ENCODE measurements at regions not wholly inside any gene's neighbourhood (a gene's known extent, or its start where the extent isn't known, plus 50 kb on each side); places are given as distances from the start of the nearest gene placed in this dataset.

DNA sequence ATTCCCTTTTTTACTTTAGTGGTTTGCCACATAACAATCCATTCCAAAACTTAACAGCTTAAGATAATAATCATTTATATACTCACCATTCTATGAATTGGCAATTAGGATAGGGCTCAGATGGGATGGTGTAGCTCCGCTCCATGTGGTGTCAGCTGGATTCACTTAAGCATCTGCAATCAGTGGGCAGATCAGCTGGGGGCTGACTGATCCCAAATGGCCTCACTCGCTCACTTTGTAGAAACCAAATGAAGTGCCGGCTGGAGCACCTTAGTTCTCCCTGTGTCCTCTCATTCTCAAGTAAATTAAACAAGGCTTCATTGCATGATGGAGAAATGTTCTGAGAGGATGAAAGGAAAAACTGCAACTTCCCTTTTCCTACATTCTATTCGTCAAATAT lies 161.4 kb downstream of the WT1 start:
- no peak for DNase-seq (ENCODE audit: low read depth in 1 of 2, low spot score in 1 of 2)
- H3K4me3 ChIP-seq (replicated peaks; ENCODE audit: insufficient read depth, low read length) = no peak overlapping the region
- no peak for TF ChIP-seq POLR2AphosphoS5 (IDR thresholded peaks at IDR 0.05; ENCODE audit: low read depth)
- no peak for TF ChIP-seq REST (IDR thresholded peaks at IDR 0.05; ENCODE audit: insufficient replicate concordance, low read depth)
- no peak for TF ChIP-seq CTCF (IDR thresholded peaks at IDR 0.05; ENCODE audit: insufficient read depth, low read length)
- TF ChIP-seq SPI1 (IDR thresholded peaks at IDR 0.05; ENCODE audit: borderline replicate concordance, low read depth) = no peak
- no peak for TF ChIP-seq GABPA (IDR thresholded peaks at IDR 0.05; ENCODE audit: low read depth)
- H3K27me3 ChIP-seq (ENCODE audit: insufficient read depth, poor library complexity, severe bottlenecking) = peaks cover 3% of the 10 kb centered on the region
- no peak overlapping the region for H3K27ac ChIP-seq (replicated peaks)

DNA sequence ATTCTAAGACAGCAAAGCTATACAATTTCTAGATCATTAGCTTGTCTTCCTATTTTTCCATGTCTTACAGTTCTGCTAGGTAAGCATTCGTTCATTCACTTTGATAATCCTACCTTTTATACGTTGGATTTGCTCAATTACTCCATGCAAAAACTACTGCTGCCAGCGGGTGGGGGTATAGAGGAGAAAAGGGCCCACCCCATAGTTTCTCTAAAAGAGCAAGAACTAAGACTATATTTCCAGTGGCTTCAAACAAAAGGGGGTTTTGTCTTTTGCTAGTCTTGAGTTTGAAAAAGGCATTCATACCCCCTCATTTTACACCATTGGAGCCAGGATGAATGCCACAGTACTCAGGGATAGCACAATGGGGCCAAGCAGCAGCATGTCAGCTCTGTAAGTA lies 155.7 kb downstream of the WT1 start:
- H3K27ac ChIP-seq (replicated peaks) = no peak overlapping the region

DNA sequence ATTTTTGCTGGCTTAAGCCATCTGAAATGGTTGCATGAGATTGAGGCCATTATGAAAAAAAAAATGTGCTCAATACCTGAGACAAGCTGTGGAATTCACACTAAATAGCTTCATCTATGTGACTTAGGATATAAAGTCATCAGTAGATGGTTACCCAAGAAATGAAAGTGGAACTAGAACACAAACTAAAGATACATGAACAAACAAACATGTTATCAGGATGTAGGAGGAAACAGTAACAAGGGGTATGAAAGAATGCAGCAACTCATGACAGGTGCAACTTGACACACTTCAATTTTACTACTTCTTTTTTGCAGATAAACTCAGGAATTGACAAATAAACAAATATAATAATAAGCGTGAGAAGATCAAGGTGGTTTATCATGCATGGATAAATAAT lies 155.0 kb downstream of the WT1 start:
- H3K27ac ChIP-seq (replicated peaks) = no peak overlapping the region
- H3K4me3 ChIP-seq (replicated peaks; ENCODE audit: insufficient read depth, low read length) = no peak overlapping the region
- TF ChIP-seq SPI1 (IDR thresholded peaks at IDR 0.05; ENCODE audit: borderline replicate concordance, low read depth) (no peak), CTCF (IDR thresholded peaks at IDR 0.05; ENCODE audit: insufficient read depth, low read length) (no peak), GABPA (IDR thresholded peaks at IDR 0.05; ENCODE audit: low read depth) (no peak), POLR2AphosphoS5 (IDR thresholded peaks at IDR 0.05; ENCODE audit: low read depth) (no peak), REST (IDR thresholded peaks at IDR 0.05; ENCODE audit: insufficient replicate concordance, low read depth) (no peak)
- DNase-seq (ENCODE audit: low read depth in 1 of 2, low spot score in 1 of 2) = no peak
- H3K27me3 ChIP-seq (ENCODE audit: insufficient read depth, poor library complexity, severe bottlenecking) = peaks cover 3% of the 10 kb centered on the region

More for the DNA sequence above, 155.7 kb downstream of the WT1 start:
- no peak for DNase-seq (ENCODE audit: low read depth in 1 of 2, low spot score in 1 of 2)
- TF ChIP-seq GABPA (IDR thresholded peaks at IDR 0.05; ENCODE audit: low read depth) (no peak), SPI1 (IDR thresholded peaks at IDR 0.05; ENCODE audit: borderline replicate concordance, low read depth) (no peak), POLR2AphosphoS5 (IDR thresholded peaks at IDR 0.05; ENCODE audit: low read depth) (no peak), REST (IDR thresholded peaks at IDR 0.05; ENCODE audit: insufficient replicate concordance, low read depth) (no peak), CTCF (IDR thresholded peaks at IDR 0.05; ENCODE audit: insufficient read depth, low read length) (no peak)
- H3K27me3 ChIP-seq (ENCODE audit: insufficient read depth, poor library complexity, severe bottlenecking) = peaks cover 3% of the 10 kb centered on the region
- no peak overlapping the region for H3K4me3 ChIP-seq (replicated peaks; ENCODE audit: insufficient read depth, low read length)
